ENCODE measurements at regions not wholly inside any gene's neighbourhood (a gene's known extent, or its start where the extent isn't known, plus 50 kb on each side); places are given as distances from the start of the nearest gene placed in this dataset.

DNA sequence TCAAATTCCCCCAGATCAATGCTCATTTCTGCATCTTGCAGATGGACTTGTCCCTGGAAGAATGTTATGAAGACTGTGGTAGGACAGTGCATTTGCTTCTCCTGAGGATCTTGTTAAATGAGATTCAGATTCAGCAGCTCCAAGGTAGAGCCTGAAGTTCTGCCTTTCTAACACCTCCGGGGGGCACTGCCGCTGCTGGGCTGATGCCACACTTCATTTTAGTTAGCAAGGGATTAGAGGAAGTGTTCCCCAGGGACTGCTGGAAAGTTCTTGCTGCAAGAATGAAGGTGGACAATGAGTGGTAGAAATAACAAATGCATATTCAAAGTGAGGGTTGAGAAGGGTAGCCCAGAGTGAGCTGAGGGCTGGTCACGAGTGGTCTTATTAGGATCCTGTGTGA is 434.3 kb upstream of the AKR1E2 start:
- no peak overlapping the region for H3K4me3 ChIP-seq (ENCODE audit: control insufficient read depth, low read depth, low read length)
- TF ChIP-seq, protein P1, sequence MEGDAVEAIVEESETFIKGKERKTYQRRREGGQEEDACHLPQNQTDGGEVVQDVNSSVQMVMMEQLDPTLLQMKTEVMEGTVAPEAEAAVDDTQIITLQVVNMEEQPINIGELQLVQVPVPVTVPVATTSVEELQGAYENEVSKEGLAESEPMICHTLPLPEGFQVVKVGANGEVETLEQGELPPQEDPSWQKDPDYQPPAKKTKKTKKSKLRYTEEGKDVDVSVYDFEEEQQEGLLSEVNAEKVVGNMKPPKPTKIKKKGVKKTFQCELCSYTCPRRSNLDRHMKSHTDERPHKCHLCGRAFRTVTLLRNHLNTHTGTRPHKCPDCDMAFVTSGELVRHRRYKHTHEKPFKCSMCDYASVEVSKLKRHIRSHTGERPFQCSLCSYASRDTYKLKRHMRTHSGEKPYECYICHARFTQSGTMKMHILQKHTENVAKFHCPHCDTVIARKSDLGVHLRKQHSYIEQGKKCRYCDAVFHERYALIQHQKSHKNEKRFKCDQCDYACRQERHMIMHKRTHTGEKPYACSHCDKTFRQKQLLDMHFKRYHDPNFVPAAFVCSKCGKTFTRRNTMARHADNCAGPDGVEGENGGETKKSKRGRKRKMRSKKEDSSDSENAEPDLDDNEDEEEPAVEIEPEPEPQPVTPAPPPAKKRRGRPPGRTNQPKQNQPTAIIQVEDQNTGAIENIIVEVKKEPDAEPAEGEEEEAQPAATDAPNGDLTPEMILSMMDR (IDR thresholded peaks at IDR 0.05; ENCODE audit: control insufficient read depth, insufficient read depth, low read depth, low read length, missing control alignments) = peak; percentile 10
- DNase-seq (ENCODE audit: low read depth) = no peak

DNA sequence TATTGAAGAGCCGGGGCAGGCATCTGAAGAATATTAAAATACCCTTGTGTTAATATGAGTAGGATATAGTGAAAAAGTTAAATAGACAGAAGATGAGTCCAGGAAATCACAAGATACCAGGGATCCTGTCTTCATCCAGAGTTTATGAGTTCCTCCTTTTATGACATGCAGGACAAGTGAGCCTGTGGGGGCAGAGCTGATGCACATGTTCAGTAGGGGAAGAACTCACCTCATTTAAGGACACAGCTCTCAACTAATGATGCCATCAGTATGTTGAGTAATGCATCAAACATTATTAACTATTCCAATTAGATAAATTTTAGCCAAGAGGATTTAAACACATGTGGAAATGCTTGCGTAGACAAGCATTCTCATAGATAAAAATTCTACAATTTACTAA is 435.8 kb upstream of the AKR1E2 start:
- TF ChIP-seq, protein P1 (IDR thresholded peaks at IDR 0.05; ENCODE audit: control insufficient read depth, insufficient read depth, low read depth, low read length, missing control alignments) = no peak
- DNase-seq (ENCODE audit: low read depth) = no peak
- H3K4me3 ChIP-seq (ENCODE audit: control insufficient read depth, low read depth, low read length) = no peak overlapping the region

DNA sequence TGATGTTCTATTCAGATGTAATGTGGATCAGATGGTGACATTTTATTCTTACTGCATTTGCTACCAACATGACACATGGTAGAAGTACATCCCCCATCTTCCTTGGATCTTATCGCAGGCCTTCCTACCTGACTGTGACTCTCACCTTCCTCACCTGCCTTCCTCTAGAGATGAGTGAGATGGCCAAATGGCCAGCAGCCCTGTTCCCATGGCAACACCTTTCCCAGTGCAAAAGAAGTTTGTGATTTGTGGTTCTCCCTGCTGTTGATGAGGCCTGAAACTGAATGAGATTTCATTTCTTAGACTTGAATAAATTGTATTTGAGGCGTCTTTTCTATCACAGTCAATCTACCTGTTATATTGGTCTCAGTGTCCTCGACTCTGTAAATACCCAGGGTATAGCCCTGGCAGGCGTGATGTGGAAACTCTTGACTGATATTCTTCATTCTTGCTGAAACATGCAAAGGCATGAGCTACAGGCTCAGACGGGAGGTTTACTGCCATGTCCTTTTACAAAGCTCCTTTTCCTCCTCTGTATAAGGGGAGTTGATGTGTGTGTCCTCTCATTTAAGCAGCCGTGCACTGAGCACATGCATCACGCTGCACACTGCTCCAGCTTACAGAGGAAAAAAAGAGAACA is 440.7 kb upstream of the AKR1E2 start:
- H3K4me3 ChIP-seq (ENCODE audit: control insufficient read depth, low read depth, low read length) = no peak overlapping the region
- DNase-seq (ENCODE audit: low read depth) = no peak
- TF ChIP-seq, protein P1 (IDR thresholded peaks at IDR 0.05; ENCODE audit: control insufficient read depth, insufficient read depth, low read depth, low read length, missing control alignments) = no peak

DNA sequence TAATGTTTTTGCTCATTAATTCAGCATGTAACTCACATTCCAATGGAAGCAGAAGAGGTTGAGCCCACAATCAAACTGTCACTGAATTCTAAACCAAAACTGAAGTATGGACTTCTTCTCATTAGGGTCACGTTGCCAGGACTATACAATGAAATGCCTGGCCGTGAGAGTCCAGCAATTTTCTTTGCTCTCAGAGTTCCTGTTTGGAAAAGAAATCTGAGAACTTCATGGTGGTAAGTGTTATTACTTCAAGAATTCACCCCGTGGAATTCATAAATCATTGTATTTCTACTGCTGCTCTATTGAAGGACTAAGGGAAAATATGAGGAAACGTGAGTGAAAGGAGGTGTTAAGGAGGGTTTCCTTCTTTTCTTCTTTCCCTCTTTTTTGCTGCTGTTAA is 441.8 kb upstream of the AKR1E2 start:
- H3K4me3 ChIP-seq (ENCODE audit: control insufficient read depth, low read depth, low read length) = no peak overlapping the region; the same call in 1 of the 2 replicates
- TF ChIP-seq, protein P1 (IDR thresholded peaks at IDR 0.05; ENCODE audit: control insufficient read depth, insufficient read depth, low read depth, low read length, missing control alignments) = no peak
- DNase-seq (ENCODE audit: low read depth) = no peak

DNA sequence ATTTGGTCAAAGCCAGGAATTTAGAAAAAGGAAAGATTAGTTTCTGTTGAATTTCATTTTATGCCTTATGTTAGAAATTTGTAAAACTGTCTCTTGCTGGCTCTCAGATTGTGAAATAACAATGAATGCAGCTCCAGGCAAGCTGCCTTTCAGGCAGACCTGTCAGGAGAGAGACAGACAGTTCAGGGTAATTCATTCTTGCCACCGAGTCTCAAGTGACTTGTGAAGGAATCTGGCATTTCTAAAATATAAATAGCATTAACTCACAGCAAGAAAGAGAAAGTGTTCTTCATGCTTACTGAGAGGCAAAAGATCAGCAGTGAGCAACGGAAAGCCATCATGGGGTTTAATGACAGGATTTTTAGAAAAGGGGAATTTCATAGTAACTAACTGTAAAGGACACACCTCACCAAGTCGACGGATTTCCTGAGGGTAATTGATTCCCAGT is 442.3 kb upstream of the AKR1E2 start:
- no peak overlapping the region for H3K4me3 ChIP-seq (ENCODE audit: control insufficient read depth, low read depth, low read length)
- TF ChIP-seq, protein P1 (IDR thresholded peaks at IDR 0.05; ENCODE audit: control insufficient read depth, insufficient read depth, low read depth, low read length, missing control alignments) = no peak
- DNase-seq (ENCODE audit: low read depth) = no peak

DNA sequence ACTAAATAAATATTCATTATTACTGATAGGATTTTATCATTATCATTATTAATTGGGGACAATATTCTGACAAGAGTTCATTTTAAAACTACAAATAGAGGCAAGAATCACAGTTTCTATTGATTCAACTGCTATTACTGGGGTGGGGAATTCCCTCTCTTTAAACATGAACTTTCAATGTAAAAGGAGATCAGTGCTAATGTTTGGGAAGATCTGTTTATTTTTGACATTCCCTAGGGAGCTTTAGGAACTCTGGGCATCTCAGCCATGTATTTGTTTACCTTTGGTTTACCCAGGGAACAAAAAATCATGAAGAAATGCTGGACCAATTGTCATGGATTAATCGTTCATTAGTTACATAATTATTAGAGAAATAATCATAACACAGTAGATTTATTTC is 443.2 kb upstream of the AKR1E2 start:
- no peak overlapping the region for H3K4me3 ChIP-seq (ENCODE audit: control insufficient read depth, low read depth, low read length)
- TF ChIP-seq, protein P1 (IDR thresholded peaks at IDR 0.05; ENCODE audit: control insufficient read depth, insufficient read depth, low read depth, low read length, missing control alignments) = no peak
- DNase-seq (ENCODE audit: low read depth) = no peak

Measured in AG09309 (cell line).